Peyer's patch (tissue), 4 donors: ENCODE measurements at regions not wholly inside any gene's neighbourhood (a gene's known extent, or its start where the extent isn't known, plus 50 kb on each side); places are given as distances from the start of the nearest gene placed in this dataset.
"Not testable (repeated sequence)": the region's sequence is repeated elsewhere in the genome, so short reads cannot be mapped to it uniquely, and the experiment has no call there.

Source experiments
- DNase-seq, 3 donors: peaks; one replicate each; pipeline ENCODE4 v3.0.0-alpha.2; 2017 to 2019
- H3K27ac ChIP-seq, 4 donors: fragments of 200-600 bp; sonication (generic); one replicate each; pipeline ENCODE4 v1.5.1; 2016 to 2019
- H3K27me3 ChIP-seq, 2 donors: fragments of 200-600 bp; sonication (generic); one replicate each; pipeline ENCODE4 v1.5.1; 2019
- H3K36me3 ChIP-seq, 3 donors: fragments of 200-600 bp; sonication (generic); one replicate each; pipeline ENCODE4 v1.5.1; 2016 to 2019
- H3K4me1 ChIP-seq, 4 donors: fragments of 200-600 bp; sonication (generic); one replicate each; pipeline ENCODE4 v1.5.1; 2016 to 2019
- H3K4me3 ChIP-seq, 4 donors: fragments of 200-600 bp; sonication (generic); 1 replicate in 3 of 4; 2 replicates in 1 of 4; pipeline ENCODE4 v1.5.1; 2016 to 2019; ENCODE audit warnings: mild to moderate bottlenecking in 1 of 4
- H3K9me3 ChIP-seq, 4 donors: fragments of 200-600 bp; sonication (generic); one replicate each; pipeline ENCODE4 v1.5.1; 2016 to 2019; ENCODE audit warnings: mild to moderate bottlenecking in 1 of 4
- CTCF ChIP-seq, 6 experiments: fragments of 450-650 bp in 4 of 6; fragments of 200-600 bp in 2 of 6; sonication (generic) in 1 of 6; IDR thresholded peaks; one replicate each; pipeline ENCODE4 v1.5.1; 2017 to 2019; ENCODE audit warnings: antibody characterized with exemption in 6 of 6, mild to moderate bottlenecking in 3 of 6, moderate library complexity in 1 of 6
- POLR2A ChIP-seq, 2 donors: fragments of 450-650 bp; IDR thresholded peaks; one replicate each; pipeline ENCODE4 v1.5.1; 2017; ENCODE audit warnings: antibody characterized with exemption in 2 of 2, mild to moderate bottlenecking in 2 of 2, moderate library complexity in 2 of 2

- no peaks in the 10 kb centered on the region for H3K4me1 ChIP-seq
- no peak overlapping the region for H3K27ac ChIP-seq
- H3K9me3 ChIP-seq, result peaks cover 0 to 3% (median 0%) of the 10 kb centered on the region in 4 donors
- no peak for TF ChIP-seq POLR2A (IDR thresholded peaks at IDR 0.05)
- no peak for TF ChIP-seq CTCF (IDR thresholded peaks at IDR 0.05)
- H3K27me3 ChIP-seq, result no peaks in the 10 kb centered on the region
- no peak for DNase-seq
- H3K36me3 ChIP-seq, result no peaks in the 10 kb centered on the region
- no peak overlapping the region for H3K4me3 ChIP-seq
Measured at GRCh38 chr2:16350211-16350610, 315.4 kb downstream of the CYRIA start.

- Histone ChIP-seq H3K4me3 (no peak overlapping the region), H3K27me3 (no peaks in the 10 kb centered on the region), H3K4me1 (no peaks in the 10 kb centered on the region), H3K27ac (no peak overlapping the region), H3K36me3 (no peaks in the 10 kb centered on the region), H3K9me3 (peaks cover 0 to 3% (median 0%) of the 10 kb centered on the region in 4 donors)
- no peak for DNase-seq
- TF ChIP-seq CTCF (IDR thresholded peaks at IDR 0.05), result no peak
- TF ChIP-seq POLR2A (IDR thresholded peaks at IDR 0.05), result no peak
Measured at GRCh38 chr2:16349811-16350210, 315.8 kb downstream of the CYRIA start.

GRCh38 chr2:16348821-16349515 lies 316.7 kb downstream of the CYRIA start:
- H3K27ac ChIP-seq, result no peak overlapping the region
- H3K4me3 ChIP-seq, result no peak overlapping the region
- H3K9me3 ChIP-seq, result peaks cover 0 to 3% (median 0%) of the 10 kb centered on the region in 4 donors
- DNase-seq, result no peak
- no peaks in the 10 kb centered on the region for H3K36me3 ChIP-seq
- no peaks in the 10 kb centered on the region for H3K4me1 ChIP-seq
- TF ChIP-seq CTCF (IDR thresholded peaks at IDR 0.05) (no peak), POLR2A (IDR thresholded peaks at IDR 0.05) (no peak)
- no peaks in the 10 kb centered on the region for H3K27me3 ChIP-seq

GRCh38 chr2:16346671-16347070 lies 319.0 kb downstream of the CYRIA start:
- no peak for DNase-seq
- Histone ChIP-seq H3K4me1 (no peaks in the 10 kb centered on the region), H3K27ac (no peak overlapping the region), H3K27me3 (no peaks in the 10 kb centered on the region), H3K4me3 (no peak overlapping the region), H3K9me3 (peaks cover 0 to 3% (median 0%) of the 10 kb centered on the region in 4 donors), H3K36me3 (no peaks in the 10 kb centered on the region)
- TF ChIP-seq POLR2A (IDR thresholded peaks at IDR 0.05), result no peak
- TF ChIP-seq CTCF (IDR thresholded peaks at IDR 0.05), result no peak

- DNase-seq, result not testable (repeated sequence)
Measured at GRCh38 chr2:16345231-16345630, 320.4 kb downstream of the CYRIA start.

GRCh38 chr2:16339206-16339605 lies 326.4 kb downstream of the CYRIA start:
- Histone ChIP-seq H3K36me3 (no peaks in the 10 kb centered on the region), H3K27ac (no peak overlapping the region), H3K4me1 (no peaks in the 10 kb centered on the region), H3K9me3 (no peaks in the 10 kb centered on the region), H3K27me3 (no peaks in the 10 kb centered on the region), H3K4me3 (no peak overlapping the region)
- no peak for DNase-seq
- TF ChIP-seq CTCF (IDR thresholded peaks at IDR 0.05) (no peak), POLR2A (IDR thresholded peaks at IDR 0.05) (no peak)

More at GRCh38 chr2:16345231-16345630, 320.4 kb downstream of the CYRIA start:
- H3K4me3 ChIP-seq, H3K9me3 ChIP-seq, H3K27ac ChIP-seq, H3K4me1 ChIP-seq, H3K36me3 ChIP-seq, H3K27me3 ChIP-seq: not testable (repeated sequence)
